IMR-90 (cell line): ENCODE measurements at regions not wholly inside any gene's neighbourhood (a gene's known extent, or its start where the extent isn't known, plus 50 kb on each side); places are given as distances from the start of the nearest gene placed in this dataset.

Source experiments
- ATAC-seq: fragments of 200-7000 bp; cut with Tn5 transposase; 2 replicates; pipeline ENCODE4 v1.9.1; 2020; ENCODE audit warnings: low read depth, mild to moderate bottlenecking, moderate library complexity
- BruUV-seq: library from RNA; stranded (reverse); fragments of 400-500 nt; replicated peaks from 2 replicates; lab custom pipeline; 2021; lab: Mats Ljungman, UMichigan
- CTCF ChIA-PET: fragments of 300-600 bp; formaldehyde crosslinking; extraction: SDS; loops from one replicate; lab custom pipeline; 2021; ENCODE audit warnings: antibody characterized with exemption; lab: Yijun Ruan, JAX
- POLR2A ChIA-PET: fragments of 300-600 bp; sonication (Branson Sonifier 250); formaldehyde crosslinking; loops from one replicate; lab custom pipeline; 2022; ENCODE audit warnings: antibody characterized with exemption; ENCODE audit not compliant: unreplicated experiment; lab: Charles Lee
- DNase-seq: peaks from one replicate; pipeline ENCODE4 v3.0.0; 2013
- H2AFZ ChIP-seq: replicated peaks from 2 replicates; pipeline ENCODE3; 2013; ENCODE audit warnings: low read length, mild to moderate bottlenecking; ENCODE audit not compliant: poor library complexity
- H2AK5ac ChIP-seq: 2 replicates; pipeline ENCODE4 v1.6.1; 2013; ENCODE audit warnings: low read depth, low read length, inconsistent platforms
- H2AK9ac ChIP-seq: replicated peaks from 2 replicates; pipeline ENCODE3; 2013; ENCODE audit warnings: mild to moderate bottlenecking, low read depth, low read length, moderate library complexity; ENCODE audit not compliant: poor library complexity
- H2BK120ac ChIP-seq: 2 replicates; pipeline ENCODE4 v1.6.1; 2013; ENCODE audit warnings: low read depth, low read length, inconsistent platforms
- H2BK15ac ChIP-seq: 3 replicates; pipeline ENCODE4 v1.6.1; 2013; ENCODE audit warnings: low read depth, low read length, inconsistent platforms
- H2BK20ac ChIP-seq: 2 replicates; pipeline ENCODE4 v1.6.1; 2013; ENCODE audit warnings: low read depth, mild to moderate bottlenecking, inconsistent platforms, low read length, moderate library complexity
- H2BK5ac ChIP-seq: 2 replicates; pipeline ENCODE4 v1.6.1; 2013; ENCODE audit warnings: mild to moderate bottlenecking, low read depth, low read length, inconsistent platforms; ENCODE audit not compliant: poor library complexity, severe bottlenecking
- H3K14ac ChIP-seq: replicated peaks from 2 replicates; pipeline ENCODE4 v1.6.1; 2013; ENCODE audit warnings: low read depth, low read length, inconsistent platforms
- H3K18ac ChIP-seq: 2 replicates; pipeline ENCODE4 v1.6.1; 2013; ENCODE audit warnings: low read depth, low read length, control low read depth
- H3K23ac ChIP-seq: 2 replicates; pipeline ENCODE4 v1.6.1; 2013; ENCODE audit warnings: low read depth, low read length, inconsistent platforms
- H3K27ac ChIP-seq: 2 replicates; pipeline ENCODE4 v1.5.1; 2013; ENCODE audit warnings: mild to moderate bottlenecking, control low read depth, low read length; ENCODE audit not compliant: insufficient read depth
- H3K27me3 ChIP-seq: 2 replicates; pipeline ENCODE4 v1.6.1; 2013; ENCODE audit warnings: low read length; ENCODE audit not compliant: control insufficient read depth, insufficient read depth
- H3K36me3 ChIP-seq: 2 replicates; pipeline ENCODE4 v1.6.1; 2013; ENCODE audit warnings: low read length, mixed read lengths; ENCODE audit not compliant: control insufficient read depth, insufficient read depth
- H3K4ac ChIP-seq: 2 replicates; pipeline ENCODE4 v1.6.1; 2013; ENCODE audit warnings: low read depth, low read length, inconsistent platforms
- H3K4me1 ChIP-seq: 2 replicates; pipeline ENCODE4 v1.6.1; 2013; ENCODE audit warnings: low read length, mixed read lengths; ENCODE audit not compliant: control insufficient read depth, insufficient read depth
- H3K4me2 ChIP-seq: 2 replicates; pipeline ENCODE4 v1.6.1; 2013; ENCODE audit warnings: low read depth, mild to moderate bottlenecking, control low read depth, low read length, moderate library complexity
- H3K4me3 ChIP-seq: 2 replicates; pipeline ENCODE4 v1.5.1; 2013; ENCODE audit warnings: low read depth, mild to moderate bottlenecking, control low read depth, low read length, moderate library complexity; ENCODE audit not compliant: insufficient read depth
- H3K56ac ChIP-seq: 2 replicates; pipeline ENCODE4 v1.6.1; 2013; ENCODE audit warnings: low read length, inconsistent platforms; ENCODE audit not compliant: insufficient read depth; ENCODE audit errors: extremely low read depth
- H3K79me1 ChIP-seq, 2 experiments: 2 replicates each; pipeline ENCODE4 v1.6.1; 2013; ENCODE audit warnings: low read length in 2 of 2, inconsistent platforms in 1 of 2, low read depth in 1 of 2
- H3K9ac ChIP-seq: 2 replicates; pipeline ENCODE4 v1.6.1; 2013; ENCODE audit warnings: low read depth, low read length, control low read depth
- H3K9me1 ChIP-seq: 2 replicates; pipeline ENCODE4 v1.6.1; 2013; ENCODE audit warnings: low read length, inconsistent platforms; ENCODE audit not compliant: insufficient read depth
- H3K9me3 ChIP-seq: 2 replicates; pipeline ENCODE4 v1.6.1; 2013; ENCODE audit warnings: low read length; ENCODE audit not compliant: control insufficient read depth, insufficient read depth
- H4K20me1 ChIP-seq: 2 replicates; pipeline ENCODE4 v1.6.1; 2013; ENCODE audit warnings: low read length, inconsistent platforms; ENCODE audit not compliant: insufficient read depth
- H4K5ac ChIP-seq: 2 replicates; pipeline ENCODE4 v1.6.1; 2013; ENCODE audit warnings: mild to moderate bottlenecking, low read depth, low read length, control low read depth
- H4K8ac ChIP-seq, 2 experiments: 2 replicates each; pipeline ENCODE4 v1.6.1; 2013; ENCODE audit warnings: low read depth in 2 of 2, low read length in 2 of 2, control low read depth in 1 of 2, inconsistent platforms in 1 of 2
- H4K91ac ChIP-seq: 2 replicates; pipeline ENCODE4 v1.6.1; 2013; ENCODE audit warnings: low read depth, low read length, inconsistent platforms; ENCODE audit not compliant: insufficient read depth
- BHLHE40 ChIP-seq: fragments of 150-350 bp; IDR thresholded peaks from 2 replicates; pipeline ENCODE4 v1.6.1; 2016; ENCODE audit warnings: mild to moderate bottlenecking, low read depth, low read length
- CEBPB ChIP-seq: IDR thresholded peaks from 2 replicates; pipeline ENCODE4 v1.6.1; 2012; ENCODE audit warnings: low read depth, low read length, improper control_type of control experiment
- CHD1 ChIP-seq: IDR thresholded peaks from 2 replicates; pipeline ENCODE4 v1.6.1; 2012; ENCODE audit warnings: low read depth, low read length, improper control_type of control experiment
- FOS ChIP-seq: fragments of 150-350 bp; IDR thresholded peaks from 2 replicates; pipeline ENCODE4 v1.6.1; 2016; ENCODE audit warnings: low read depth, low read length
- MAFK ChIP-seq: IDR thresholded peaks from 2 replicates; pipeline ENCODE4 v1.6.1; 2012; ENCODE audit warnings: low read depth, low read length, improper control_type of control experiment
- MAZ ChIP-seq: IDR thresholded peaks from 2 replicates; pipeline ENCODE4 v1.6.1; 2012; ENCODE audit warnings: low read depth, mild to moderate bottlenecking, low read length, improper control_type of control experiment, moderate library complexity, borderline replicate concordance
- MXI1 ChIP-seq: IDR thresholded peaks from 2 replicates; pipeline ENCODE4 v1.6.1; 2012; ENCODE audit warnings: low read depth, mild to moderate bottlenecking, low read length, moderate library complexity, borderline replicate concordance
- NFE2L2 ChIP-seq: fragments of 150-350 bp; IDR thresholded peaks from 2 replicates; pipeline ENCODE4 v1.6.1; 2016; ENCODE audit warnings: low read depth, mild to moderate bottlenecking, low read length
- POLR2A ChIP-seq: IDR thresholded peaks from 2 replicates; pipeline ENCODE4 v1.6.1; 2012; ENCODE audit warnings: mild to moderate bottlenecking, low read depth, low read length
- RAD21 ChIP-seq: IDR thresholded peaks from 2 replicates; pipeline ENCODE4 v1.6.1; 2012; ENCODE audit warnings: low read length, improper control_type of control experiment
- RCOR1 ChIP-seq: IDR thresholded peaks from 2 replicates; pipeline ENCODE4 v1.6.1; 2012; ENCODE audit warnings: mild to moderate bottlenecking, low read length, improper control_type of control experiment; ENCODE audit not compliant: insufficient replicate concordance
- RFX5 ChIP-seq: IDR thresholded peaks from 2 replicates; pipeline ENCODE4 v1.8.0; 2012; ENCODE audit warnings: low read depth, mild to moderate bottlenecking, low read length, moderate library complexity
- SMC3 ChIP-seq: fragments of 150-350 bp; IDR thresholded peaks from 2 replicates; pipeline ENCODE4 v1.6.1; 2016; ENCODE audit warnings: low read depth, mild to moderate bottlenecking, antibody characterized with exemption, low read length, moderate library complexity
- WGBS, 2 experiments: methylation state at CpG; one replicate each; pipeline versions ENCODE4 v1.1.5 to v1.1.7; 2013; ENCODE audit warnings: missing lambda C conversion rate in 2 of 2; ENCODE audit not compliant: insufficient read length in 1 of 2; ENCODE audit errors: extremely low coverage in 2 of 2; 5-methylcytosine and 5-hydroxymethylcytosine counted together
- dilution Hi-C: fragments of 300-500 bp; cut with HindIII; formaldehyde crosslinking; loops from one replicate; pipeline ENCODE4 v1.14.3; 2018; ENCODE audit warnings: low sequenced_read_pairs; ENCODE audit not compliant: unreplicated experiment
- in situ Hi-C: fragments of 300-500 bp; cut with MboI; formaldehyde crosslinking; loops from 3 replicates; pipeline ENCODE4 v1.14.3; 2019; ENCODE audit warnings: low sequenced_read_pairs, inconsistent platforms, mixed read lengths
- intact Hi-C: fragments of 100-400 bp; cut with micrococcal nuclease; formaldehyde crosslinking; loops from 2 replicates; pipeline ENCODE4 v1.10.0; 2022
- TF ChIP-seq, protein P1 (sequence below): fragments of 150-350 bp; IDR thresholded peaks from 2 replicates; pipeline ENCODE4 v1.6.1; 2016; ENCODE audit warnings: low read depth, mild to moderate bottlenecking, low read length, moderate library complexity, borderline replicate concordance
- TF ChIP-seq, protein P2 (sequence below): conservative IDR thresholded peaks from 2 replicates; pipeline ENCODE4 v1.5.1; 2012; ENCODE audit warnings: mild to moderate bottlenecking, low read depth, low read length, improper control_type of control experiment
- TF ChIP-seq, protein P3 (sequence below): fragments of 150-350 bp; IDR thresholded peaks from 2 replicates; pipeline ENCODE4 v1.6.1; 2017; ENCODE audit warnings: mild to moderate bottlenecking, antibody characterized with exemption, low read length, low read depth

DNA sequence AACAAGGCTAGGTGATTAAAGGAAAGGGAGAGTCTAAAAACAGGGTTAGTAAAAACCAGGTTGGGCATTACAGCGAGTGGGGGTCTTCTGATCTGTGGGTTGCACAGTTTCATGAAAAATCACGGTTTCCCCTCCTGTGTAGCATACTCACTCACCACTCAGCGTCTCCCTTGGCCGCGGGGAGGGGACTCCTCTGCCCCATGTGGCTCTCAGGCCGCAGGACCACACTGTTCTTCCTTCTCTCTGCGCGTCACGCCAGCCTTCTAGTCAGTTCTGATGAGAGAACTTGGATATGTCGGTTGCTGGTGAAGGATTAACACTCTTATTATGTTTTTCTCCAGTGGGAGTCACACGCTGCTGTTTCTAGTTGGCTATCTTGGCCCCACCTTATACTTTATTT, 254.6 kb upstream of the LRRC7 start:
- WGBS, 2 experiments = no CpG with 5 or more reads among the region's 11 CpGs
- H4K20me1 ChIP-seq = no peaks in the 10 kb centered on the region
- H3K23ac ChIP-seq = no peak overlapping the region
- TF ChIP-seq RCOR1 (no peak), CEBPB (no peak), CHD1 (no peak), MXI1 (no peak), RFX5 (no peak), POLR2A (no peak), FOS (no peak), BHLHE40 (no peak), MAZ (no peak), RAD21 (no peak), SMC3 (no peak), MAFK (no peak), NFE2L2 (no peak)
- TF ChIP-seq, protein P1, sequence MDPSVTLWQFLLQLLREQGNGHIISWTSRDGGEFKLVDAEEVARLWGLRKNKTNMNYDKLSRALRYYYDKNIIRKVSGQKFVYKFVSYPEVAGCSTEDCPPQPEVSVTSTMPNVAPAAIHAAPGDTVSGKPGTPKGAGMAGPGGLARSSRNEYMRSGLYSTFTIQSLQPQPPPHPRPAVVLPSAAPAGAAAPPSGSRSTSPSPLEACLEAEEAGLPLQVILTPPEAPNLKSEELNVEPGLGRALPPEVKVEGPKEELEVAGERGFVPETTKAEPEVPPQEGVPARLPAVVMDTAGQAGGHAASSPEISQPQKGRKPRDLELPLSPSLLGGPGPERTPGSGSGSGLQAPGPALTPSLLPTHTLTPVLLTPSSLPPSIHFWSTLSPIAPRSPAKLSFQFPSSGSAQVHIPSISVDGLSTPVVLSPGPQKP = no peak
- TF ChIP-seq, protein P2, sequence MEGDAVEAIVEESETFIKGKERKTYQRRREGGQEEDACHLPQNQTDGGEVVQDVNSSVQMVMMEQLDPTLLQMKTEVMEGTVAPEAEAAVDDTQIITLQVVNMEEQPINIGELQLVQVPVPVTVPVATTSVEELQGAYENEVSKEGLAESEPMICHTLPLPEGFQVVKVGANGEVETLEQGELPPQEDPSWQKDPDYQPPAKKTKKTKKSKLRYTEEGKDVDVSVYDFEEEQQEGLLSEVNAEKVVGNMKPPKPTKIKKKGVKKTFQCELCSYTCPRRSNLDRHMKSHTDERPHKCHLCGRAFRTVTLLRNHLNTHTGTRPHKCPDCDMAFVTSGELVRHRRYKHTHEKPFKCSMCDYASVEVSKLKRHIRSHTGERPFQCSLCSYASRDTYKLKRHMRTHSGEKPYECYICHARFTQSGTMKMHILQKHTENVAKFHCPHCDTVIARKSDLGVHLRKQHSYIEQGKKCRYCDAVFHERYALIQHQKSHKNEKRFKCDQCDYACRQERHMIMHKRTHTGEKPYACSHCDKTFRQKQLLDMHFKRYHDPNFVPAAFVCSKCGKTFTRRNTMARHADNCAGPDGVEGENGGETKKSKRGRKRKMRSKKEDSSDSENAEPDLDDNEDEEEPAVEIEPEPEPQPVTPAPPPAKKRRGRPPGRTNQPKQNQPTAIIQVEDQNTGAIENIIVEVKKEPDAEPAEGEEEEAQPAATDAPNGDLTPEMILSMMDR = no peak
- TF ChIP-seq, protein P3, sequence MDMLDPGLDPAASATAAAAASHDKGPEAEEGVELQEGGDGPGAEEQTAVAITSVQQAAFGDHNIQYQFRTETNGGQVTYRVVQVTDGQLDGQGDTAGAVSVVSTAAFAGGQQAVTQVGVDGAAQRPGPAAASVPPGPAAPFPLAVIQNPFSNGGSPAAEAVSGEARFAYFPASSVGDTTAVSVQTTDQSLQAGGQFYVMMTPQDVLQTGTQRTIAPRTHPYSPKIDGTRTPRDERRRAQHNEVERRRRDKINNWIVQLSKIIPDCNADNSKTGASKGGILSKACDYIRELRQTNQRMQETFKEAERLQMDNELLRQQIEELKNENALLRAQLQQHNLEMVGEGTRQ = no peak
- no peak overlapping the region for H3K4ac ChIP-seq
- no peak for DNase-seq
- H2AFZ ChIP-seq = peak overlapping the region; percentile 51
- no peak overlapping the region for H2BK15ac ChIP-seq
- dilution Hi-C loops (no loop called here), intact Hi-C loops (no loop called here), in situ Hi-C loops (no loop called here)
- H2AK9ac ChIP-seq = no peak overlapping the region
- H3K4me1 ChIP-seq = no peaks in the 10 kb centered on the region
- no peaks in the 10 kb centered on the region for H3K9me1 ChIP-seq
- no peak overlapping the region for H4K8ac ChIP-seq
- no peaks in the 10 kb centered on the region for H3K9me3 ChIP-seq
- no peak overlapping the region for H3K56ac ChIP-seq
- H3K4me2 ChIP-seq = no peak overlapping the region
- POLR2A ChIA-PET = no interaction called here
- no peak overlapping the region for H3K9ac ChIP-seq
- H2BK120ac ChIP-seq = no peak overlapping the region
- no peak overlapping the region for H2AK5ac ChIP-seq
- no peaks in the 10 kb centered on the region for H3K27me3 ChIP-seq
- no peak overlapping the region for H3K14ac ChIP-seq
- ATAC-seq = no peak
- H2BK5ac ChIP-seq = no peak overlapping the region
- H4K91ac ChIP-seq = no peak overlapping the region
- H3K18ac ChIP-seq = no peak overlapping the region
- CTCF ChIA-PET = no interaction called here
- no peaks in the 10 kb centered on the region for H3K79me1 ChIP-seq
- H3K27ac ChIP-seq = no peak overlapping the region
- H3K36me3 ChIP-seq = no peaks in the 10 kb centered on the region
- H3K4me3 ChIP-seq = no peak overlapping the region
- BruUV-seq = no TSS peak
- H4K5ac ChIP-seq = no peak overlapping the region
- H2BK20ac ChIP-seq = no peak overlapping the region
